ENCODE measurements at regions not wholly inside any gene's neighbourhood (a gene's known extent, or its start where the extent isn't known, plus 50 kb on each side); places are given as distances from the start of the nearest gene placed in this dataset.

DNA sequence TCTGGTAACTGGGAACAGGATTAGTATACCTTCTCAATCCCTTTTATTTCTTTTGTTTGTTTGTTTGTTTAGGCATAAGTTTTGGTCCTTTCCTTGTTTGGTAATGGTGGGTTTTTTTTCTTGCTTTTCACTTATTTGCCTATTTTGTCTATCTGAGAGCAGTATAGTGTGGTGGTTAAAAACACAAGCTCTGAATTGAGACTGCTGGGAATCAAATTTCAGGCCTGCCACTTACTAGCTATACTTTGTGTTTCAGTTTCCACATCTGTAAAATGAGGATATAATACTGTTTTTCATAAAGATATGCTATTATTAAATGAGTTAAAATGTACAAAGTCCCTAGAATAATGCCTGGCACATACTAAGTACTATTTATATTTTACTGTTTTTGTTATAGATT is 81.6 kb upstream of the IVNS1ABP start:
- no peak for ATAC-seq

DNA sequence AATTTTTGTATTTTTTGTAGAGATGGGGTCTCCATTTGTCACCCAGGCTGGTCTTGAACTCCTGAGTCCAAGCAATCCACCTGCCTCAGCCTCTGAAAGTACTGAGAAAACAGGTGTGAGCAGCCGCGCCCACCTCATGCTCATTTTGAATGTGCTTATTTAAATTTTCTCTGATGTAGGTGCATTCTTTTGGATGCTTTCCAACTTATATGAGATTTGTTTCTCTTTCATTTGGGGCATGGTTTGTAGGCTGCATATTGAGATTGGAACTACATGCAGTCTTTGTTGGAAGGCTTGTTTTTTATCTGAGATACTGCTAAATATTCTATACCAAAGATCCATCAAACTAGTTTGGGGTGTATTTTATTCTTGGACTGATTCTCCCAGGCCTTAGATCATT is 81.0 kb upstream of the IVNS1ABP start:
- no peak for TF ChIP-seq RARB (CRISPR knock-in tag; IDR thresholded peaks at IDR 0.05)
- no peak for ATAC-seq

More for the DNA sequence above, 81.6 kb upstream of the IVNS1ABP start:
- TF ChIP-seq RARB (CRISPR knock-in tag; IDR thresholded peaks at IDR 0.05), result no peak
- TF ChIP-seq BACH2 (CRISPR knock-in tag; IDR thresholded peaks at IDR 0.05; ENCODE audit: borderline replicate concordance), result no peak
- TF ChIP-seq OSR1 (CRISPR knock-in tag; IDR thresholded peaks at IDR 0.05), result no peak
- TF ChIP-seq TOX (CRISPR knock-in tag; IDR thresholded peaks at IDR 0.05; ENCODE audit: borderline replicate concordance), result no peak
- no peak for TF ChIP-seq ZNF565 (CRISPR knock-in tag; conservative IDR thresholded peaks at IDR 0.05; ENCODE audit: low read depth)
- TF ChIP-seq GLIS3 (CRISPR knock-in tag; IDR thresholded peaks at IDR 0.05), result no peak
- no peak for TF ChIP-seq PPARA (CRISPR knock-in tag; IDR thresholded peaks at IDR 0.05; ENCODE audit: borderline replicate concordance)
- no peak for TF ChIP-seq TCF4 (CRISPR knock-in tag; IDR thresholded peaks at IDR 0.05; ENCODE audit: borderline replicate concordance)
- TF ChIP-seq CSDC2 (CRISPR knock-in tag; IDR thresholded peaks at IDR 0.05), result no peak
- TF ChIP-seq ZFP30 (CRISPR knock-in tag; IDR thresholded peaks at IDR 0.05), result no peak
- no peak for TF ChIP-seq ZC3H10 (CRISPR knock-in tag; IDR thresholded peaks at IDR 0.05)
- no peak for TF ChIP-seq ZFP3 (CRISPR knock-in tag; IDR thresholded peaks at IDR 0.05)
- no peak for TF ChIP-seq CREB5 (CRISPR knock-in tag; IDR thresholded peaks at IDR 0.05; ENCODE audit: low read depth)

GRCh38 chr1:185397183-185397582 is 80.1 kb upstream of the IVNS1ABP start:
- TF ChIP-seq ZNF8 (CRISPR knock-in tag; IDR thresholded peaks at IDR 0.05) (no peak), OSR1 (CRISPR knock-in tag; IDR thresholded peaks at IDR 0.05) (no peak), BACH2 (CRISPR knock-in tag; IDR thresholded peaks at IDR 0.05; ENCODE audit: borderline replicate concordance) (no peak), ESRRG (CRISPR knock-in tag; IDR thresholded peaks at IDR 0.05) (no peak), TCF4 (CRISPR knock-in tag; IDR thresholded peaks at IDR 0.05; ENCODE audit: borderline replicate concordance) (no peak), SNAI2 (CRISPR knock-in tag; IDR thresholded peaks at IDR 0.05) (no peak), RARB (CRISPR knock-in tag; IDR thresholded peaks at IDR 0.05) (no peak)
- ATAC-seq, result no peak

- no peak for TF ChIP-seq ESRRG (CRISPR knock-in tag; IDR thresholded peaks at IDR 0.05)
- no peak for TF ChIP-seq ZNF565 (CRISPR knock-in tag; conservative IDR thresholded peaks at IDR 0.05; ENCODE audit: low read depth)
- no peak for TF ChIP-seq ZNF70 (CRISPR knock-in tag; IDR thresholded peaks at IDR 0.05)
- TF ChIP-seq, protein P1, sequence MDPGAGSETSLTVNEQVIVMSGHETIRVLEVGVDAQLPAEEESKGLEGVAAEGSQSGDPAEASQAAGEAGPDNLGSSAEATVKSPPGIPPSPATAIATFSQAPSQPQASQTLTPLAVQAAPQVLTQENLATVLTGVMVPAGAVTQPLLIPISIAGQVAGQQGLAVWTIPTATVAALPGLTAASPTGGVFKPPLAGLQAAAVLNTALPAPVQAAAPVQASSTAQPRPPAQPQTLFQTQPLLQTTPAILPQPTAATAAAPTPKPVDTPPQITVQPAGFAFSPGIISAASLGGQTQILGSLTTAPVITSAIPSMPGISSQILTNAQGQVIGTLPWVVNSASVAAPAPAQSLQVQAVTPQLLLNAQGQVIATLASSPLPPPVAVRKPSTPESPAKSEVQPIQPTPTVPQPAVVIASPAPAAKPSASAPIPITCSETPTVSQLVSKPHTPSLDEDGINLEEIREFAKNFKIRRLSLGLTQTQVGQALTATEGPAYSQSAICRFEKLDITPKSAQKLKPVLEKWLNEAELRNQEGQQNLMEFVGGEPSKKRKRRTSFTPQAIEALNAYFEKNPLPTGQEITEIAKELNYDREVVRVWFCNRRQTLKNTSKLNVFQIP (CRISPR knock-in tag; IDR thresholded peaks at IDR 0.05; ENCODE audit: borderline replicate concordance, low read depth), result no peak
- TF ChIP-seq TCF4 (CRISPR knock-in tag; IDR thresholded peaks at IDR 0.05; ENCODE audit: borderline replicate concordance), result no peak
- TF ChIP-seq CSRNP3 (CRISPR knock-in tag; IDR thresholded peaks at IDR 0.05), result no peak
- no peak for TF ChIP-seq RARB (CRISPR knock-in tag; IDR thresholded peaks at IDR 0.05)
- no peak for TF ChIP-seq ZC3H10 (CRISPR knock-in tag; IDR thresholded peaks at IDR 0.05)
- no peak for TF ChIP-seq ISL1 (CRISPR knock-in tag; IDR thresholded peaks at IDR 0.05)
- no peak for TF ChIP-seq ZFP3 (CRISPR knock-in tag; IDR thresholded peaks at IDR 0.05)
- TF ChIP-seq, protein P2, sequence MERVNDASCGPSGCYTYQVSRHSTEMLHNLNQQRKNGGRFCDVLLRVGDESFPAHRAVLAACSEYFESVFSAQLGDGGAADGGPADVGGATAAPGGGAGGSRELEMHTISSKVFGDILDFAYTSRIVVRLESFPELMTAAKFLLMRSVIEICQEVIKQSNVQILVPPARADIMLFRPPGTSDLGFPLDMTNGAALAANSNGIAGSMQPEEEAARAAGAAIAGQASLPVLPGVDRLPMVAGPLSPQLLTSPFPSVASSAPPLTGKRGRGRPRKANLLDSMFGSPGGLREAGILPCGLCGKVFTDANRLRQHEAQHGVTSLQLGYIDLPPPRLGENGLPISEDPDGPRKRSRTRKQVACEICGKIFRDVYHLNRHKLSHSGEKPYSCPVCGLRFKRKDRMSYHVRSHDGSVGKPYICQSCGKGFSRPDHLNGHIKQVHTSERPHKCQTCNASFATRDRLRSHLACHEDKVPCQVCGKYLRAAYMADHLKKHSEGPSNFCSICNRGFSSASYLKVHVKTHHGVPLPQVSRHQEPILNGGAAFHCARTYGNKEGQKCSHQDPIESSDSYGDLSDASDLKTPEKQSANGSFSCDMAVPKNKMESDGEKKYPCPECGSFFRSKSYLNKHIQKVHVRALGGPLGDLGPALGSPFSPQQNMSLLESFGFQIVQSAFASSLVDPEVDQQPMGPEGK (CRISPR knock-in tag; IDR thresholded peaks at IDR 0.05; ENCODE audit: borderline replicate concordance), result no peak
- no peak for TF ChIP-seq SNAI2 (CRISPR knock-in tag; IDR thresholded peaks at IDR 0.05)
- no peak for TF ChIP-seq GLIS3 (CRISPR knock-in tag; IDR thresholded peaks at IDR 0.05)
- no peak for TF ChIP-seq PPARA (CRISPR knock-in tag; IDR thresholded peaks at IDR 0.05; ENCODE audit: borderline replicate concordance)
- no peak for TF ChIP-seq ARNTL (CRISPR knock-in tag; IDR thresholded peaks at IDR 0.05; ENCODE audit: borderline replicate concordance, low read depth)
- no peak for TF ChIP-seq CREB5 (CRISPR knock-in tag; IDR thresholded peaks at IDR 0.05; ENCODE audit: low read depth)
- no peak for TF ChIP-seq ZFP30 (CRISPR knock-in tag; IDR thresholded peaks at IDR 0.05)
- no peak for TF ChIP-seq OSR1 (CRISPR knock-in tag; IDR thresholded peaks at IDR 0.05)
- no peak for TF ChIP-seq ZNF8 (CRISPR knock-in tag; IDR thresholded peaks at IDR 0.05)
- no peak; the same call in 2 of the 3 replicates for ATAC-seq
These were observed 79.1 kb upstream of the IVNS1ABP start for GRCh38 chr1:185396126-185396525.

All from SK-N-SH treated with all-trans-retinoic acid at 6 μM for 48 hours (cell line).